NCI-H128 (cell line): ENCODE measurements at regions not wholly inside any gene's neighbourhood (a gene's known extent, or its start where the extent isn't known, plus 50 kb on each side); places are given as distances from the start of the nearest gene placed in this dataset.
"Not testable (repeated sequence)": the region's sequence is repeated elsewhere in the genome, so short reads cannot be mapped to it uniquely, and the experiment has no call there.

Experiments
- DNase-seq: peaks from one replicate; lab custom pipeline; 2025; ENCODE audit not compliant: unreplicated experiment; lab: John Stamatoyannopoulos, UW

GRCh38 chr20:10109641-10110040, 74.9 kb downstream of the ANKEF1 start:
- no peak for DNase-seq

- no peak for DNase-seq
These were observed 75.4 kb downstream of the ANKEF1 start for GRCh38 chr20:10110151-10110550.

- DNase-seq: no peak
These were observed 76.6 kb downstream of the ANKEF1 start for GRCh38 chr20:10111139-10111958.

GRCh38 chr20:10111959-10112250, 77.1 kb downstream of the ANKEF1 start:
- no peak for DNase-seq

GRCh38 chr20:10113746-10114145, 79.0 kb downstream of the ANKEF1 start:
- no peak for DNase-seq

- DNase-seq: no peak
These were observed 79.8 kb downstream of the ANKEF1 start for GRCh38 chr20:10114598-10114997.

- DNase-seq: no peak
These were observed 80.2 kb downstream of the ANKEF1 start for GRCh38 chr20:10115021-10115420.

- DNase-seq: no peak
These were observed 84.5 kb downstream of the ANKEF1 start for GRCh38 chr20:10119336-10119735.

- DNase-seq: not testable (repeated sequence)
These were observed 90.1 kb downstream of the ANKEF1 start for GRCh38 chr20:10124883-10125282.

GRCh38 chr20:10125757-10126156, 91.0 kb downstream of the ANKEF1 start:
- no peak for DNase-seq

- no peak for DNase-seq
These were observed 88.9 kb upstream of the SNAP25 start for GRCh38 chr20:10129749-10130148.

GRCh38 chr20:10131732-10132345, 86.8 kb upstream of the SNAP25 start:
- DNase-seq: peak; percentile 76

- DNase-seq: no peak
These were observed 86.2 kb upstream of the SNAP25 start for GRCh38 chr20:10132387-10132786.

GRCh38 chr20:10133532-10133931, 85.1 kb upstream of the SNAP25 start:
- DNase-seq: no peak

- DNase-seq: no peak
These were observed 84.5 kb upstream of the SNAP25 start for GRCh38 chr20:10134176-10134575.

- DNase-seq: no peak
These were observed 83.2 kb upstream of the SNAP25 start for GRCh38 chr20:10135438-10135837.

GRCh38 chr20:10137032-10137431, 81.6 kb upstream of the SNAP25 start:
- no peak for DNase-seq

- DNase-seq: no peak
These were observed 81.1 kb upstream of the SNAP25 start for GRCh38 chr20:10137533-10137932.

GRCh38 chr20:10157549-10157948, 61.1 kb upstream of the SNAP25 start:
- DNase-seq: no peak

GRCh38 chr20:10167040-10167439, 51.6 kb upstream of the SNAP25 start:
- DNase-seq: no peak

GRCh38 chr20:10167594-10167993, 51.0 kb upstream of the SNAP25 start:
- no peak for DNase-seq
